GM19240 (cell line): ENCODE measurements at regions not wholly inside any gene's neighbourhood (a gene's known extent, or its start where the extent isn't known, plus 50 kb on each side); places are given as distances from the start of the nearest gene placed in this dataset.

Source experiments
- DNase-seq: peaks from one replicate; pipeline ENCODE4 v3.0.0; 2011; ENCODE audit warnings: low spot score; ENCODE audit not compliant: insufficient read length

DNA sequence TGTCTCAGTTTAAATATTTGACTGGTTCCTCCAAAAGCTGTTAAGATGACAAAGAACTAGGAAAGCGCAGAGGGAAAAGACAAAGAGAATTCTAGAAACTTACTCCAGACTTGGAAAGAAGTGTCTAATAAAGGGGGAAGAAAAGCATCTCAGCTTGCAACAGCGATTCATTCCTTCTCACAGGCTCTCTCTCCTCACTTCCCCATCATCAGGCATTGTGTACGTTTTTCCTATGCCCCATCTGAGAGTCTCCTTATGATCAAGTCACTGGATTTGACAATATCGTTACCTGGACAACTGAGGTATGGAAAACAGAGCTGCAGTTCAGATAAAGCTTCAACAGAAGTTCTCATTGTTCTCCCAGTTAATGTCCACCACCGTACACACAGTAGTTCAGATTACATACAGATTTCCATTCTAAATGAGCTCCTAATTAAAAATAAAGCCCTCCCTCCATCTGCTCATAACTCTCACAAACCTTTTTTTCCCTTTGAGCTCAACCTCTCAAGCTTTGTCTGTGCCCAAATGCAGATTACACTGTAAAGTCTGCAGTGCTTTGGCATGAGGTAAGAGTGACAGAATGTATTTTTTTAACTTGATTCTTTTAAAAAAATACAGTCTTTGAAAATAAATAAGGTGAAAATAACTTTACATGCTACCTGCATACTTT is 254.4 kb upstream of the THBS1 start:
- no peak for DNase-seq

DNA sequence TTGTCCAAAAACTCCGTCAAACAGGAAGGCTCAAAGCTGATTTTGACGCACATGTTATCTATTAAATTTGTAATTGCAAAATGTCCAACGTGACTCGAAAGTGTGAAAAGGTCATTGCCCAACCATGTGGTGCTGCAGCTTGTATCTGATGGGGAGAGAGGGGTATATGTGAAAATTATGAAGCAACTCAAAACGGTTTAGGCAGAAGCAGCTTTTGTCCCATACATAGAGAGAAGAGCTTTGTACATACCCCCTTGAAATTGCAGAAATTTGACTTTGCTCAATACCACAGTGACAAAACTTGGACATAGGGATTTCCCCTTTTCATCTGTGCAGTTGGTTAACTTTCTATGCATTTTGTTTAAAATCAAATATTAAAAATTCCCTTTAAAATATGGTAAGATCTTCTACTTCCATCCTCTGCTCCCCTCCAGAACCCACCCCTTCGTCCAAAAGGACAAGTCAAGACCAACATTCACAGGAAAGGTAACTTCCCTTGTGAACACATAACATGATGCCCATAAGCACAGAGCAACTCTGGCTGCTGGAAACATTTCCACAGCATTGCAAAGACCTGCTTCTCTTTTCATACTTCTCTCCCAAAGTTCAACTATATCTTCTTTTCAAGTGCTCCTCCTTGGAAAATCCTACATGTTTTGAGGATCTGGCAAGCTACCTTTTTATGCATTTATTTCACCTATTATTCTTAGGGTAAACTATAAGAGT is 253.7 kb upstream of the THBS1 start:
- DNase-seq: no peak

DNA sequence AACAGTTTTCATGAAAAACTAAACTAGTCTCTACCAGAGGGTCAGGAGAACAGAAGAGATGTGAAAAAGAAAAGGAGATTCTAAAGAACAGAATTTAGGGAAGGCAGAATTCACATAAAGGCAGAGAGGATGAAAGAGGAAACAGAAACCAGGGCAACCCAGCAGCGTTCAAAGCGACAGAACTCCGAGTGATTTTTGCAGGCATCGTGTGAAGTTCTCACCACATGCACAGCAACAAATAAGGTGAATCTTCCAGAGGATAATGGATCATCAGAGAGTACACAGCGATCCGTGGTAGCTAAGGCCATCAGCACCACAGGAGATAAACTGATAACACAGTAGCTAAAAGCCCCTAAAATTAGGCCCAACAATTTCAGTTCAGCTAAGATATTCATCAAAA is 250.8 kb upstream of the THBS1 start:
- no peak for DNase-seq

GRCh38 chr15:39331584-39331983 is 249.3 kb upstream of the THBS1 start:
- no peak for DNase-seq

DNA sequence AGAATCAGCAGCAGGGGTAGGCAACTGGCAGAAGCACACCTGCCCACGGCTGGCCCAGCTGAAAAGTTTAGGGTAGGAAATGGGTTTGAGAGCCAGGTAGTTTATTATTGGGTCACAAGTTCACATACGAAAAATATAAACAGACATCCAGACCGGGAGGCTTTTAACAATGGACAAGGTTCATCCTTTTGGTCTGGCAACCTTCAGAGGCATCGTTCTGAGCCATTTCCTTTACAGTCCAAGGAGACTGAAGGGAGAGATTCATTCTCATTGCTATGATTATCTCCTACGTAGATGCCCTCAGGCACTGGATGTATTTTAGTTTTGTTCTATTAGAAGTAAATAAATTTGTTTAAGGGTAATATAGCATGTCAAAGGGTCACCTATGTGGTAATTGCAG is 248.0 kb upstream of the THBS1 start:
- DNase-seq: no peak

DNA sequence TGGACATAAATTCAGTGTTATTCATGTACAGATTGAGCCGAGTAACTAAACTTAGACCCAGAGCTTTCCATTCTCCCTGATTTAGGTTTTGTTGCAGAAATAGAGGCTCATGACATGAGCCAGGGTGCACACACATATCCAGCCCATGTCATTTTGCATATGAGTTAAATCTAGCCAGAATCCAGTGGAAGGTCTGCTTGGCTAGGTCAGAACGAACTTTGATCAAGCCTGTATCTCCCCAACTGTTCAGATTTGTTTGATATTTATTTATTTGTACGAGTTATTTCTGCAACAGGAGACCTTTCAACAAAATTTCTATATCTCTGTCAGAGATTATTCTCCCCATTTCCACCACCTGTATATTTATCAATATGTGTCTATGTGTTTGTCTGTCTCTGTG is 247.5 kb upstream of the THBS1 start:
- no peak for DNase-seq

DNA sequence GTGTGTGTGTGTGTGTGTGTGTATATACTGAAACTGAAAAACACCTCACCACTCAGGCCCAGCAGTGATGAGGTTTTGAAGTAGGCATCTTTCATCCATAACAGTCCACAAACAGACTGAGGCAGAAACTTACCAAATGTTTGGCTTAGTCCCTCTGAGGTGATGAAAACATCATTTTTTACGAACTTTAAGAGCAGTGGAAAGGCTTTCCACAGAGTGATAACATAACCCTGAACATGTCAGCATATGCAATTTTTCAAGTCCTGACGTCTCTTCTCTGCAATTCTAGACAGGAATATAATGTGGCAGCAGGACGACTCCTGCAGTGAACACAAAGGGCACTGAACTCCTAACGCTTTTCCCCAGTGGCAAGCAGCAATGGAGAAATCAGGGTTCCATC is 247.0 kb upstream of the THBS1 start:
- DNase-seq: no peak

DNA sequence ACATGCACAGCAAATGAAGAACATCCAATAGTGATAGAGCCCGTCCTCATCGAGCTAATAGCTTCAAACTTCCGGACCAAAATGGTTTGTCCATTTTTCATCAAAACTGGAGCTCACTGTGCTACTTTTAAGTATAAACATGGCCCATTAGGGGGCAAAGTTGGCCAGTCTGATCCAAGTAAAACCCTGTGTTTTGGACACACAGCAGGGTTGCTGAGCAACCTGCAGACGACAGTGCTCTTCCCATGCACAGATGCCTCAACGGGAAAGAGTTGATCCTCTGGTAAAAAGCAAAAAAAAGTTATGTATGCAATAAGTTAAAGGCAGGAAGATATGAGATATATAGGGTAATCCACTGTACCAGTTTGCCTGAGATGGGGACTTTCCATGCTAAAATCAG is 244.0 kb upstream of the THBS1 start:
- DNase-seq: no peak

GRCh38 chr15:39338251-39338650 is 242.6 kb upstream of the THBS1 start:
- DNase-seq: no peak

- no peak for DNase-seq
Measured at GRCh38 chr15:39340903-39341645, 239.8 kb upstream of the THBS1 start.

GRCh38 chr15:39344662-39345141 is 236.2 kb upstream of the THBS1 start:
- no peak for DNase-seq

DNA sequence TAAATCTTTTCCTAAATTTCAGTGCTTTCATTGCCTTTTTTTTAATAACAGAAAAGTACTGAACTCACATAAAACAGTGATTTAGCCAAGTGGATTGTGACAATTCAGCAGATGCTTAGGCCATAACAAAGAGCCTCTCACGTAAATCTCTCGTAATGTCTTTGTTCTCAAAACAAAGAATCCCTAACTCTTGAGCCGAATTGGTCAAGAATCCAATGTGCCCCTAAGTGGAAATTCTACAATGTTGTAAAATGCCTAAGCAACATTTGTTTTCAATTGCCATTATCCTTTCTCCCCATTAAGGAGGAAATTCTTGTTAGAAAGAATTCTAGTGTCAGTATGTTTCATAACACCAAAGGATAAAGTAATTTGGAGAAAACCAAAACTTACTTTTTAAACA is 235.7 kb upstream of the THBS1 start:
- no peak for DNase-seq

DNA sequence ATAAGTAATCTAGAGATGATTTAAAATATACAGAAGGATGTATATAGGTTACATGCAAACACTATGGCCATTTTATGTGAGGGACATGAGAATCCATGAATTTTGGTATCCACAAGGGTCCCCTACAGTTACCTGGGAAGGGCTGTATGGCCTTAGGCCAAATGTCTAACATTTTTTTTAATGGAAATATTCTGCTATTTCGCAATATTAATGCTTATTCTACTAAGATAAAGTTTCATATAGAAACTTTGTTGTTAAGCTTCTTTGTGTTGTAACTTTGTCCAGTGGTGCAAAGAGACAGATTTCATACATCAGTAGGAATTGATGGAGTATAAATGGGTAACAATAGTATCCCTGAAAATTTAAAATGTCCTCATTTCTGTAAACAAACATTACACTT is 233.4 kb upstream of the THBS1 start:
- no peak for DNase-seq

- no peak for DNase-seq
Measured at GRCh38 chr15:39350785-39351184, 230.1 kb upstream of the THBS1 start.

- no peak for DNase-seq
Measured at GRCh38 chr15:39354189-39354588, 226.7 kb upstream of the THBS1 start.

DNA sequence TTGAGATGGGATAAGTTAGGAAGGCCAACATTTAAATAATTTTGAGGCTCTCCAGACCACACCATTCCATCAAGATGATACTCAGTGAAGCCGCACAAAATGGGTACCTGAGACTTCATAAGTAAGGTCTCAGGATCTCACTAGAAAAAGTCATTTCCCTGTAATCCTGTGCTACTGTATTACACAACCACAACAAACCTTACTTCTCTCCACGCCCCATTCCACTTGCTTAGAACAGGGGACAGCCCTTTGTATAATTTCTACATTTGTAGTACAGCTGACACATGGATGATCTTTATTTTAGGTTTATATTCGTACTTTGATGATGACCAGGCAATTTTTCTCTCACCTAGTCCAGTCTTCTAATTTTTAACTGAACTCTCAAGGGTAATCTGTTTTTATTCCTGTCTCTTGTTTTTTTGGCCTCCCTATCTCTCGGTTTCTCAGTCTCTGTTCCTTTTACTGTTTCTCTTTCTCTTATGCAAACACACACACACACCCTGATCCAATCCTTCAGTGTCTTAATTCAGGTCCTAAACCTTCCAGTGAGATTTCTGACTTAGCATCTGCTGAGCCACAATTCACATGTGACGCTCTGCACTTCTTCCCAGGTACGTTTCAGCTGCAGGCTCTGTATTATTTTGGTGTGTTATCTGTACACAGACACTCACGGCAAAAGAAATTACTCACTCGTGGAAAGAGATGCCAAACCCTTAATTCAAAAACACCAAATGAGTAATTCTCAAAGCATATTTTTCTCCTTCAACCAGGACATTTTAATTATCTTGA is 223.2 kb upstream of the THBS1 start:
- DNase-seq: no peak

DNA sequence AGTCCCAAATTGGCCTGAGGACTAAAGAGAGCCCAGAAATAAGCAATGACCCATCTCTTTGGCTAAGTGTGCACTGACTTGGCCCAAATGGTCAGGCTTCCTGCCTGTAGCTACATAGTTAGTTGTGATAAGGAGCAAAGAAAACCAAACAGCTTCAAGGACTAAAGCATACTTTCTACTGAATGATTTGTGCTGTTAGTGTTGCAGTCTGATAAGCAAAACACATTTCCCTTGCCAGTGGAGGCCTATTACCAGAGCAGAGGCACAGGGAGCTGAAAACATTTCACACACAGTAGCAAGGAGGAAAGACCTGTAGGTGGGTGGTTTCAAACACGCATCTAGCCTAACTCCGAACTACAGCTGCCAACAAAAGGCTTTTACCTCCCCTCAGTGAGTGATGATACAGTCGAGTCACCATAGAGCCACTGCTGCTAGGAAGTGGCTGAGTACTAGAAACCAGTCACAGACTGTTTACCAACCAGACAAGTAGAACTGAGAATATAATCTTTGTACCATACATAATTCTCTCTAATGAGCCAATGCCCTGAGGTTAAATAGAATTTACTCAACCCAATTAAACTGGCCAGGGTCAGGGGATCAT is 222.3 kb upstream of the THBS1 start:
- DNase-seq: no peak

DNA sequence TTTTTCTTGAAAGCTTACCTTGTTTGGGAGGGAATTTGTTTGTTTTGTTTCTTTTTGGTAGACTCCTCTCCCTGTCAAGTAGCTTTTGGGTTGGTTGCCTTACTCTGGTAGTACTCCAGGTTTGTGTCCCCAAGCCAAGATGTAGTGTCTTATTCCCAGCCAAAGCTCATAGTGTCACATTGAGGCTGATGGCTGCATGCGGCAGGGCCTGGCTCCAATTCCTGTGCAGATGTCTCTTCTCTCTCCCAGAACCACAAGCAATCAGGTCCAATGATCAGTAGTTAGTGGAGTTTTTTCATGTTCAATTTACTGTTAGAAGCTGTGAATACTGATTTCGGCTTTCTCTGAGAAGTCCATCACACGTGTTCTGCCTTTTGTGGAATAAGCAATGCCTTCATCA is 221.1 kb upstream of the THBS1 start:
- no peak for DNase-seq

- DNase-seq: no peak
Measured at GRCh38 chr15:39360452-39360851, 220.4 kb upstream of the THBS1 start.

GRCh38 chr15:39361497-39361896 is 219.4 kb upstream of the THBS1 start:
- DNase-seq: no peak
